WTC11 (cell line): ENCODE measurements at regions not wholly inside any gene's neighbourhood (a gene's known extent, or its start where the extent isn't known, plus 50 kb on each side); places are given as distances from the start of the nearest gene placed in this dataset.

ENCODE experiments used
- ATAC-seq: fragments of 200-7000 bp; cut with Tn5 transposase; 2 replicates; pipeline ENCODE4 v1.10.0; 2021; ENCODE audit warnings: mild to moderate bottlenecking, moderate library complexity
- CTCF ChIA-PET: fragments of 300-600 bp; sonication (Branson Sonifier 250); formaldehyde crosslinking; loops from one replicate; lab custom pipeline; 2021; ENCODE audit warnings: antibody characterized with exemption; lab: Charles Lee
- POLR2A ChIA-PET: fragments of 350-600 bp; sonication (Branson Sonifier 250); formaldehyde crosslinking; loops from one replicate; lab custom pipeline; 2021; ENCODE audit warnings: antibody characterized with exemption; lab: Charles Lee
- DNase-seq: peaks from one replicate; pipeline ENCODE4 v3.0.0; 2021; ENCODE audit warnings: low spot score
- H3K27ac Mint-ChIP-seq: 2 replicates; pipeline ENCODE4 v1.8.0; 2021; ENCODE audit warnings: mixed read lengths
- H3K27me3 Mint-ChIP-seq: 2 replicates; pipeline ENCODE4 v1.8.0; 2021; ENCODE audit warnings: low read depth, mild to moderate bottlenecking, moderate library complexity, mixed read lengths
- H3K36me3 Mint-ChIP-seq: 2 replicates; pipeline ENCODE4 v1.8.0; 2021; ENCODE audit warnings: mixed read lengths
- H3K4me1 Mint-ChIP-seq: 2 replicates; pipeline ENCODE4 v1.8.0; 2022; ENCODE audit warnings: mixed read lengths
- H3K4me3 Mint-ChIP-seq: 2 replicates; pipeline ENCODE4 v1.8.0; 2021; ENCODE audit warnings: mild to moderate bottlenecking, moderate library complexity, mixed read lengths
- H3K9me3 Mint-ChIP-seq: 2 replicates; pipeline ENCODE4 v1.8.0; 2021; ENCODE audit warnings: mixed read lengths
- ATF1 ChIP-seq: sonication (generic); formaldehyde crosslinking; IDR thresholded peaks from 2 replicates; pipeline ENCODE4 v1.8.1; 2023; ENCODE audit warnings: mild to moderate bottlenecking, moderate library complexity, missing genetic modification reagents
- CBFB ChIP-seq: sonication (generic); formaldehyde crosslinking; IDR thresholded peaks from 2 replicates; pipeline ENCODE4 v1.8.1; 2022; ENCODE audit warnings: mild to moderate bottlenecking, low read depth, missing genetic modification reagents
- CREB1 ChIP-seq: sonication (generic); formaldehyde crosslinking; IDR thresholded peaks from 2 replicates; pipeline ENCODE4 v1.8.0; 2023; ENCODE audit warnings: mild to moderate bottlenecking, missing genetic modification reagents
- E2F5 ChIP-seq: sonication (generic); formaldehyde crosslinking; IDR thresholded peaks from 2 replicates; pipeline ENCODE4 v1.8.1; 2022; ENCODE audit warnings: mild to moderate bottlenecking, moderate library complexity, missing genetic modification reagents
- EMX1 ChIP-seq: fragments of 250-450 bp; sonication (Bioruptor Pico); IDR thresholded peaks from 2 replicates; pipeline ENCODE4 v1.8.0; 2021; ENCODE audit warnings: mild to moderate bottlenecking
- ETV6 ChIP-seq: sonication (generic); formaldehyde crosslinking; IDR thresholded peaks from 2 replicates; pipeline ENCODE4 v1.8.1; 2022; ENCODE audit warnings: mild to moderate bottlenecking, missing genetic modification reagents
- FOXK1 ChIP-seq: sonication (generic); formaldehyde crosslinking; IDR thresholded peaks from 2 replicates; pipeline ENCODE4 v1.8.0; 2022; ENCODE audit warnings: mild to moderate bottlenecking, moderate library complexity, missing genetic modification reagents
- NR1H2 ChIP-seq: sonication (generic); formaldehyde crosslinking; IDR thresholded peaks from 2 replicates; pipeline ENCODE4 v1.9.0; 2021; ENCODE audit warnings: mild to moderate bottlenecking, moderate library complexity, missing genetic modification reagents
- OVOL2 ChIP-seq: fragments of 250-450 bp; sonication (Bioruptor Pico); IDR thresholded peaks from 2 replicates; pipeline ENCODE4 v1.9.0; 2021; ENCODE audit warnings: mild to moderate bottlenecking, borderline replicate concordance
- SOX15 ChIP-seq: fragments of 250-450 bp; sonication (Bioruptor Pico); IDR thresholded peaks from 2 replicates; pipeline ENCODE4 v1.9.0; 2021; ENCODE audit warnings: mild to moderate bottlenecking
- SP1 ChIP-seq: sonication (generic); formaldehyde crosslinking; conservative IDR thresholded peaks from 2 replicates; pipeline ENCODE4 v1.8.1; 2022; ENCODE audit warnings: missing genetic modification reagents
- TCF7 ChIP-seq: sonication (generic); formaldehyde crosslinking; IDR thresholded peaks from 2 replicates; pipeline ENCODE4 v1.8.0; 2022; ENCODE audit warnings: mild to moderate bottlenecking, low read depth, missing genetic modification reagents, moderate library complexity
- USF2 ChIP-seq: sonication (generic); formaldehyde crosslinking; IDR thresholded peaks from 2 replicates; pipeline ENCODE4 v1.8.1; 2023; ENCODE audit warnings: mild to moderate bottlenecking, missing genetic modification reagents, moderate library complexity
- ZNF232 ChIP-seq: sonication (generic); formaldehyde crosslinking; IDR thresholded peaks from 2 replicates; pipeline ENCODE4 v1.8.0; 2022; ENCODE audit warnings: mild to moderate bottlenecking, missing genetic modification reagents
- ZNF263 ChIP-seq: sonication (generic); formaldehyde crosslinking; IDR thresholded peaks from 2 replicates; pipeline ENCODE4 v1.8.1; 2022; ENCODE audit warnings: low read depth, mild to moderate bottlenecking, moderate library complexity, missing genetic modification reagents
- ZNF396 ChIP-seq: fragments of 250-450 bp; sonication (Bioruptor Pico); IDR thresholded peaks from 2 replicates; pipeline ENCODE4 v1.8.0; 2021; ENCODE audit warnings: mild to moderate bottlenecking, moderate library complexity, borderline replicate concordance
- ZNF416 ChIP-seq: fragments of 250-450 bp; sonication (Bioruptor Pico); IDR thresholded peaks from 2 replicates; pipeline ENCODE4 v1.9.0; 2021; ENCODE audit warnings: mild to moderate bottlenecking, inconsistent platforms
- ZNF671 ChIP-seq: fragments of 250-450 bp; sonication (Bioruptor Pico); IDR thresholded peaks from 2 replicates; pipeline ENCODE4 v1.8.0; 2021; ENCODE audit warnings: mild to moderate bottlenecking
- TF ChIP-seq, protein P1 (sequence below): sonication (generic); formaldehyde crosslinking; IDR thresholded peaks from 2 replicates; pipeline ENCODE4 v1.8.1; 2022; ENCODE audit warnings: mild to moderate bottlenecking, missing genetic modification reagents, moderate library complexity, borderline replicate concordance
- TF ChIP-seq, protein P2 (sequence below): sonication (generic); formaldehyde crosslinking; IDR thresholded peaks from 2 replicates; pipeline ENCODE4 v1.8.0; 2022; ENCODE audit warnings: mild to moderate bottlenecking, missing genetic modification reagents
- TF ChIP-seq, protein P3 (sequence below): fragments of 250-450 bp; sonication (Bioruptor Pico); IDR thresholded peaks from 2 replicates; pipeline ENCODE4 v1.9.0; 2021; ENCODE audit warnings: moderate library complexity, mild to moderate bottlenecking, inconsistent platforms, borderline replicate concordance
- TF ChIP-seq, protein P4 (sequence below): sonication (generic); formaldehyde crosslinking; IDR thresholded peaks from 2 replicates; pipeline ENCODE4 v1.8.1; 2023; ENCODE audit warnings: mild to moderate bottlenecking, moderate library complexity, missing genetic modification reagents
- TF ChIP-seq, protein P5 (sequence below): sonication (generic); formaldehyde crosslinking; IDR thresholded peaks from 2 replicates; pipeline ENCODE4 v1.8.1; 2023; ENCODE audit warnings: mild to moderate bottlenecking, missing genetic modification reagents, moderate library complexity
- TF ChIP-seq, protein P6 (sequence below): fragments of 250-450 bp; sonication (Bioruptor Pico); IDR thresholded peaks from 2 replicates; pipeline ENCODE4 v1.9.0; 2021; ENCODE audit warnings: mild to moderate bottlenecking

GRCh38 chr22:49573109-49573765 is 254.4 kb downstream of the BRD1 start (continued):
- TF ChIP-seq, protein P1, sequence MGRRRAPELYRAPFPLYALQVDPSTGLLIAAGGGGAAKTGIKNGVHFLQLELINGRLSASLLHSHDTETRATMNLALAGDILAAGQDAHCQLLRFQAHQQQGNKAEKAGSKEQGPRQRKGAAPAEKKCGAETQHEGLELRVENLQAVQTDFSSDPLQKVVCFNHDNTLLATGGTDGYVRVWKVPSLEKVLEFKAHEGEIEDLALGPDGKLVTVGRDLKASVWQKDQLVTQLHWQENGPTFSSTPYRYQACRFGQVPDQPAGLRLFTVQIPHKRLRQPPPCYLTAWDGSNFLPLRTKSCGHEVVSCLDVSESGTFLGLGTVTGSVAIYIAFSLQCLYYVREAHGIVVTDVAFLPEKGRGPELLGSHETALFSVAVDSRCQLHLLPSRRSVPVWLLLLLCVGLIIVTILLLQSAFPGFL = no peak
- TF ChIP-seq USF2 = no peak

GRCh38 chr22:49571326-49571725 is 256.3 kb downstream of the BRD1 start:
- TF ChIP-seq OVOL2 (CRISPR knock-in tag) = no peak
- TF ChIP-seq SOX15 (CRISPR knock-in tag) = no peak
- no peak for TF ChIP-seq NR1H2
- TF ChIP-seq EMX1 (CRISPR knock-in tag) = no peak
- TF ChIP-seq ZNF416 = no peak
- TF ChIP-seq, protein P2, sequence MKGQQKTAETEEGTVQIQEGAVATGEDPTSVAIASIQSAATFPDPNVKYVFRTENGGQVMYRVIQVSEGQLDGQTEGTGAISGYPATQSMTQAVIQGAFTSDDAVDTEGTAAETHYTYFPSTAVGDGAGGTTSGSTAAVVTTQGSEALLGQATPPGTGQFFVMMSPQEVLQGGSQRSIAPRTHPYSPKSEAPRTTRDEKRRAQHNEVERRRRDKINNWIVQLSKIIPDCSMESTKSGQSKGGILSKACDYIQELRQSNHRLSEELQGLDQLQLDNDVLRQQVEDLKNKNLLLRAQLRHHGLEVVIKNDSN = no peak
- no peak for TF ChIP-seq ZNF396
- TF ChIP-seq ZNF671 (CRISPR knock-in tag) = no peak
- no peak for TF ChIP-seq CREB1 (CRISPR knock-in tag)
- no peak for TF ChIP-seq CBFB (CRISPR knock-in tag)
- no peak for TF ChIP-seq E2F5 (CRISPR knock-in tag)
- TF ChIP-seq ATF1 (CRISPR knock-in tag) = no peak
- no peak for TF ChIP-seq ZNF263
- no peak for TF ChIP-seq FOXK1 (CRISPR knock-in tag)
- TF ChIP-seq, protein P3, sequence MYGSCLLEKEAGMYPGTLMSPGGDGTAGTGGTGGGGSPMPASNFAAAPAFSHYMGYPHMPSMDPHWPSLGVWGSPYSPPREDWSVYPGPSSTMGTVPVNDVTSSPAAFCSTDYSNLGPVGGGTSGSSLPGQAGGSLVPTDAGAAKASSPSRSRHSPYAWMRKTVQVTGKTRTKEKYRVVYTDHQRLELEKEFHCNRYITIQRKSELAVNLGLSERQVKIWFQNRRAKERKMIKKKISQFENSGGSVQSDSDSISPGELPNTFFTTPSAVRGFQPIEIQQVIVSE (CRISPR knock-in tag) = no peak
- Mint-ChIP-seq H3K27ac (no peak overlapping the region), H3K9me3 (no peaks in the 10 kb centered on the region), H3K4me3 (no peak overlapping the region), H3K4me1 (no peaks in the 10 kb centered on the region), H3K27me3 (no peaks in the 10 kb centered on the region), H3K36me3 (no peaks in the 10 kb centered on the region)
- ChIA-PET CTCF (interaction anchor here (1.2 to 1.4 kb wide), 2 partner anchors 61 to 137 kb away, joined by 3 to 4 read pairs; no protein-coding TSS in a partner anchor), POLR2A (interaction anchor here (0.7 kb wide), 1 partner anchor 156 kb away, joined by 3 read pairs; no protein-coding TSS in a partner anchor)
- no peak for ATAC-seq
- DNase-seq = no peak

DNA sequence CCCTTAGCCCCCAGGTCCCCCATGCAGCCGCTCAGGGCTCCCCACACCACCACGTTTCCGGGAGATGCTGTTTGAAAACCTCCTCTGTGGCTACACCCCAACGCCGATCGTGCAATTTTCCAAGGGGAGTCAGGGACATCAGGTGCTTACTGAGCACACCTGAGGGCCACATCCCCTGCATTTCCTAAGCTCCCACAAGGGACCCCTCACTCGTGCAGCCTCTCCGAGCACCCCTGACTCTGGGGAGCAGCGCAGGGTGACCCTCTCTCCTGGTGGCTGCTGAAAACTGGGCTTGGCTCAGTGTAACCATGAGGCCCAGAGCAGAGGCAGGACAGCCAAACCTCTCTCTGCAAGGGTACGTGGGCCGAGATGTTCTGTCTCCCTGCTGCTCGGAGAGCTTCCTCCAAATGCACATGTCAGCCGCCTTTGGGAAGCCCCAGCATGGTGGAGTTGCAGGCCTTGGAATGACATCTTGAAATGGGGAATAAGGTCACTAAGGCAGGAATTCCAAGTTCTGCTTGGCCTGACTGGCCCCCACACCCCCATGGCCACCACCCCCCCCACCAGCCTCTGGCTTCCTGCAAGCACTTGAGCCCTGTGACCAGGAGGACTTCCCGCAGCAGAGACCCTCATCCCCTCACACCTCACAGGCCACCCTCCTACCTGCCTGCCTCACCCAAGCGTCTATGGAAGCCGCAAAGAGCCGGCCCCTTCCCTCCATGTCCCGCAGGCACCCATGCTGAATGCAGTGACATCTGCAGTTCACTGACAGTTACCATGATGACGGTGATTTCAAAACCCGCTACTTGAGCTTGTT is 257.4 kb downstream of the BRD1 start:
- DNase-seq = no peak
- Mint-ChIP-seq H3K27me3 (no peaks in the 10 kb centered on the region), H3K4me3 (no peak overlapping the region), H3K9me3 (no peaks in the 10 kb centered on the region), H3K36me3 (no peaks in the 10 kb centered on the region), H3K27ac (no peak overlapping the region), H3K4me1 (no peaks in the 10 kb centered on the region)
- ATAC-seq = no peak
- ChIA-PET CTCF (interaction anchor here (1.2 to 1.4 kb wide), 2 partner anchors 62 to 136 kb away, joined by 3 to 4 read pairs; no protein-coding TSS in a partner anchor), POLR2A (no interaction called here)
- no peak for TF ChIP-seq ZNF232
- TF ChIP-seq, protein P4, sequence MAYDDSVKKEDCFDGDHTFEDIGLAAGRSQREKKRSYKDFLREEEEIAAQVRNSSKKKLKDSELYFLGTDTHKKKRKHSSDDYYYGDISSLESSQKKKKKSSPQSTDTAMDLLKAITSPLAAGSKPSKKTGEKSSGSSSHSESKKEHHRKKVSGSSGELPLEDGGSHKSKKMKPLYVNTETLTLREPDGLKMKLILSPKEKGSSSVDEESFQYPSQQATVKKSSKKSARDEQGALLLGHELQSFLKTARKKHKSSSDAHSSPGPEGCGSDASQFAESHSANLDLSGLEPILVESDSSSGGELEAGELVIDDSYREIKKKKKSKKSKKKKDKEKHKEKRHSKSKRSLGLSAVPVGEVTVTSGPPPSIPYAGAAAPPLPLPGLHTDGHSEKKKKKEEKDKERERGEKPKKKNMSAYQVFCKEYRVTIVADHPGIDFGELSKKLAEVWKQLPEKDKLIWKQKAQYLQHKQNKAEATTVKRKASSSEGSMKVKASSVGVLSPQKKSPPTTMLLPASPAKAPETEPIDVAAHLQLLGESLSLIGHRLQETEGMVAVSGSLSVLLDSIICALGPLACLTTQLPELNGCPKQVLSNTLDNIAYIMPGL (CRISPR knock-in tag) = no peak
- TF ChIP-seq ETV6 (CRISPR knock-in tag) = no peak
- no peak for TF ChIP-seq SP1 (CRISPR knock-in tag)
- no peak for TF ChIP-seq TCF7 (CRISPR knock-in tag)
- TF ChIP-seq, protein P5, sequence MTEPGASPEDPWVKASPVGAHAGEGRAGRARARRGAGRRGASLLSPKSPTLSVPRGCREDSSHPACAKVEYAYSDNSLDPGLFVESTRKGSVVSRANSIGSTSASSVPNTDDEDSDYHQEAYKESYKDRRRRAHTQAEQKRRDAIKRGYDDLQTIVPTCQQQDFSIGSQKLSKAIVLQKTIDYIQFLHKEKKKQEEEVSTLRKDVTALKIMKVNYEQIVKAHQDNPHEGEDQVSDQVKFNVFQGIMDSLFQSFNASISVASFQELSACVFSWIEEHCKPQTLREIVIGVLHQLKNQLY (CRISPR knock-in tag) = no peak
- TF ChIP-seq, protein P6, sequence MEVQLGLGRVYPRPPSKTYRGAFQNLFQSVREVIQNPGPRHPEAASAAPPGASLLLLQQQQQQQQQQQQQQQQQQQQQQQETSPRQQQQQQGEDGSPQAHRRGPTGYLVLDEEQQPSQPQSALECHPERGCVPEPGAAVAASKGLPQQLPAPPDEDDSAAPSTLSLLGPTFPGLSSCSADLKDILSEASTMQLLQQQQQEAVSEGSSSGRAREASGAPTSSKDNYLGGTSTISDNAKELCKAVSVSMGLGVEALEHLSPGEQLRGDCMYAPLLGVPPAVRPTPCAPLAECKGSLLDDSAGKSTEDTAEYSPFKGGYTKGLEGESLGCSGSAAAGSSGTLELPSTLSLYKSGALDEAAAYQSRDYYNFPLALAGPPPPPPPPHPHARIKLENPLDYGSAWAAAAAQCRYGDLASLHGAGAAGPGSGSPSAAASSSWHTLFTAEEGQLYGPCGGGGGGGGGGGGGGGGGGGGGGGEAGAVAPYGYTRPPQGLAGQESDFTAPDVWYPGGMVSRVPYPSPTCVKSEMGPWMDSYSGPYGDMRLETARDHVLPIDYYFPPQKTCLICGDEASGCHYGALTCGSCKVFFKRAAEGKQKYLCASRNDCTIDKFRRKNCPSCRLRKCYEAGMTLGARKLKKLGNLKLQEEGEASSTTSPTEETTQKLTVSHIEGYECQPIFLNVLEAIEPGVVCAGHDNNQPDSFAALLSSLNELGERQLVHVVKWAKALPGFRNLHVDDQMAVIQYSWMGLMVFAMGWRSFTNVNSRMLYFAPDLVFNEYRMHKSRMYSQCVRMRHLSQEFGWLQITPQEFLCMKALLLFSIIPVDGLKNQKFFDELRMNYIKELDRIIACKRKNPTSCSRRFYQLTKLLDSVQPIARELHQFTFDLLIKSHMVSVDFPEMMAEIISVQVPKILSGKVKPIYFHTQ (CRISPR knock-in tag) = no peak
